A549 (cell line): ENCODE measurements at regions not wholly inside any gene's neighbourhood (a gene's known extent, or its start where the extent isn't known, plus 50 kb on each side); places are given as distances from the start of the nearest gene placed in this dataset.

Experiments
- ATAC-seq, 2 experiments: fragments of 200-7000 bp in 1 of 2; fragments of >200 bp in 1 of 2; cut with Nextera tagmentation in 1 of 2; cut with Tn5 transposase in 1 of 2; 3 replicates each; pipeline versions ENCODE4 v1.8.0 to v1.9.1; 2018 to 2020; ENCODE audit warnings: mild to moderate bottlenecking in 1 of 2, moderate library complexity in 1 of 2
- CTCF ChIA-PET: fragments of 300-600 bp; sonication (Branson Sonifier 250); formaldehyde crosslinking; extraction: SDS; loops from one replicate; lab custom pipeline; 2021; ENCODE audit warnings: antibody characterized with exemption, inconsistent platforms; lab: Yijun Ruan, JAX
- POLR2A ChIA-PET: fragments of 350-600 bp; formaldehyde crosslinking; extraction: SDS; loops from one replicate; lab custom pipeline; 2021; ENCODE audit warnings: antibody characterized with exemption, inconsistent platforms; lab: Yijun Ruan, JAX
- DNase-seq, 2 experiments: peaks; one replicate each; pipeline versions ENCODE4 v3.0.0 to v3.0.0-alpha.2; 2011 to 2016; ENCODE audit warnings: low read depth in 1 of 2, low spot score in 1 of 2
- FAIRE-seq: peaks from 2 replicates; lab custom pipeline; 2011; peaks lifted over from hg19 to GRCh38; lab: Jason Lieb, UNC
- H3K27ac ChIP-seq, 2 experiments: fragments of >200 bp; sonication (Bioruptor Twin); formaldehyde crosslinking; 3 replicates each; pipeline ENCODE4 v1.5.1; 2016 to 2017
- H3K4me1 ChIP-seq: fragments of >200 bp; sonication (Bioruptor Twin); formaldehyde crosslinking; 3 replicates; pipeline ENCODE4 v1.6.1; 2016
- H3K4me2 ChIP-seq: fragments of >200 bp; sonication (Bioruptor Twin); formaldehyde crosslinking; 3 replicates; pipeline ENCODE4 v1.6.1; 2016
- H3K4me3 ChIP-seq: fragments of >200 bp; sonication (Bioruptor Twin); formaldehyde crosslinking; 3 replicates; pipeline ENCODE4 v1.5.1; 2016
- H3K9me3 ChIP-seq: fragments of >200 bp; sonication (Bioruptor Twin); formaldehyde crosslinking; 3 replicates; pipeline ENCODE4 v1.6.1; 2016
- BHLHE40 ChIP-seq: IDR thresholded peaks from 2 replicates; pipeline ENCODE4 v1.6.1; 2012; ENCODE audit warnings: low read depth, low read length, inconsistent platforms
- CBX2 ChIP-seq: fragments of 200-600 bp; sonication (generic); IDR thresholded peaks from 2 replicates; pipeline ENCODE4 v1.6.1; 2016; ENCODE audit warnings: low read depth, mild to moderate bottlenecking, borderline replicate concordance
- CBX8 ChIP-seq: fragments of 200-600 bp; sonication (generic); IDR thresholded peaks from 2 replicates; pipeline ENCODE4 v1.6.1; 2016
- EHF ChIP-seq: fragments of 250-450 bp; sonication (Bioruptor Pico); IDR thresholded peaks from 2 replicates; pipeline ENCODE4 v1.5.0; 2020; ENCODE audit warnings: mild to moderate bottlenecking
- ESRRA ChIP-seq: fragments of 150-350 bp; IDR thresholded peaks from 2 replicates; pipeline ENCODE4 v1.6.1; 2014; ENCODE audit warnings: mild to moderate bottlenecking, low read length, borderline replicate concordance
- FOXS1 ChIP-seq: fragments of 250-450 bp; sonication (Bioruptor Pico); IDR thresholded peaks from 2 replicates; pipeline ENCODE4 v1.5.0; 2020; ENCODE audit warnings: mild to moderate bottlenecking, moderate library complexity
- GATA3 ChIP-seq: IDR thresholded peaks from 2 replicates; pipeline ENCODE4 v1.6.1; 2012; ENCODE audit warnings: borderline replicate concordance
- HES2 ChIP-seq: fragments of >200 bp; sonication (Bioruptor Twin); formaldehyde crosslinking; IDR thresholded peaks from 2 replicates; pipeline ENCODE4 v1.6.1; 2016
- HEYL ChIP-seq: fragments of 250-450 bp; sonication (Bioruptor Pico); IDR thresholded peaks from 2 replicates; pipeline ENCODE4 v1.8.0; 2021; ENCODE audit warnings: mild to moderate bottlenecking, moderate library complexity
- HMGXB4 ChIP-seq: fragments of 250-450 bp; sonication (Bioruptor Pico); IDR thresholded peaks from 2 replicates; pipeline ENCODE4 v1.5.0; 2021; ENCODE audit warnings: mild to moderate bottlenecking, moderate library complexity, borderline replicate concordance
- HOXB13 ChIP-seq: fragments of 250-450 bp; sonication (Bioruptor Pico); IDR thresholded peaks from 2 replicates; pipeline ENCODE4 v1.5.0; 2020; ENCODE audit warnings: low read depth, mild to moderate bottlenecking, moderate library complexity
- HOXB5 ChIP-seq: fragments of 250-450 bp; sonication (Bioruptor Pico); IDR thresholded peaks from 2 replicates; pipeline ENCODE4 v1.5.0; 2020; ENCODE audit warnings: mild to moderate bottlenecking, moderate library complexity
- JUN ChIP-seq, 2 experiments: fragments of >200 bp; sonication (Bioruptor Twin); formaldehyde crosslinking; IDR thresholded peaks; 2 replicates in 1 of 2; 3 replicates in 1 of 2; pipeline ENCODE4 v1.6.1; 2016 to 2017
- KDM1A ChIP-seq: fragments of 200-600 bp; sonication (generic); IDR thresholded peaks from 2 replicates; pipeline ENCODE4 v1.6.1; 2016; ENCODE audit warnings: low read depth, mild to moderate bottlenecking
- MYC ChIP-seq: IDR thresholded peaks from 2 replicates; pipeline ENCODE4 v1.6.1; 2012; ENCODE audit warnings: mild to moderate bottlenecking, inconsistent platforms, low read length, improper control_type of control experiment, borderline replicate concordance
- NFE2L2 ChIP-seq: fragments of 150-350 bp; conservative IDR thresholded peaks from 2 replicates; pipeline ENCODE4 v1.6.1; 2014; ENCODE audit warnings: low read length
- NPAS2 ChIP-seq: fragments of 250-450 bp; sonication (Bioruptor Pico); IDR thresholded peaks from 2 replicates; pipeline ENCODE4 v1.8.0; 2022; ENCODE audit warnings: mild to moderate bottlenecking, moderate library complexity, borderline replicate concordance
- PBX3 ChIP-seq: IDR thresholded peaks from 2 replicates; pipeline ENCODE4 v1.6.1; 2012
- POLR2A ChIP-seq: IDR thresholded peaks from 2 replicates; pipeline ENCODE4 v1.6.1; 2012; ENCODE audit warnings: mild to moderate bottlenecking, low read length
- RAD21 ChIP-seq, 2 experiments: fragments of >200 bp in 1 of 2; sonication (Bioruptor Twin) in 1 of 2; formaldehyde crosslinking in 1 of 2; IDR thresholded peaks in 1 of 2; conservative IDR thresholded peaks in 1 of 2; 2 replicates in 1 of 2; 3 replicates in 1 of 2; pipeline ENCODE4 v1.6.1; 2012 to 2018; ENCODE audit warnings: inconsistent platforms in 1 of 2
- RARB ChIP-seq: fragments of 250-450 bp; sonication (Bioruptor Pico); IDR thresholded peaks from 2 replicates; pipeline ENCODE4 v1.8.0; 2021; ENCODE audit warnings: mild to moderate bottlenecking, moderate library complexity
- RCOR1 ChIP-seq: fragments of 150-350 bp; IDR thresholded peaks from 2 replicates; pipeline ENCODE4 v1.6.1; 2014; ENCODE audit warnings: antibody characterized with exemption, low read length, low read depth
- RFX5 ChIP-seq: fragments of 450-650 bp; IDR thresholded peaks from 2 replicates; pipeline ENCODE4 v1.7.1; 2014; ENCODE audit warnings: antibody characterized with exemption, mild to moderate bottlenecking, moderate library complexity
- TP53 ChIP-seq: fragments of 250-450 bp; sonication (Bioruptor Pico); IDR thresholded peaks from 2 replicates; pipeline ENCODE4 v1.5.0; 2021; ENCODE audit warnings: mild to moderate bottlenecking, moderate library complexity
- ZNF302 ChIP-seq: fragments of 250-450 bp; sonication (Bioruptor Pico); IDR thresholded peaks from 2 replicates; pipeline ENCODE4 v1.9.0; 2021; ENCODE audit warnings: inconsistent platforms, mild to moderate bottlenecking, moderate library complexity
- WGBS: methylation state at CpG from one replicate; pipeline ENCODE4 v1.1.6; 2017; ENCODE audit errors: missing lambda C conversion rate; 5-methylcytosine and 5-hydroxymethylcytosine counted together

- no peak for TF ChIP-seq HES2
- TF ChIP-seq RFX5 = no peak
- no peak for TF ChIP-seq NFE2L2
Observed at GRCh38 chr1:105436589-105437259, 1619.8 kb upstream of the PRMT6 start (continued).

GRCh38 chr1:105437847-105438246 lies 1618.6 kb upstream of the PRMT6 start:
- TF ChIP-seq PBX3 (no peak), EHF (no peak), FOXS1 (CRISPR knock-in tag) (no peak), TP53 (no peak), KDM1A (no peak), HOXB13 (CRISPR knock-in tag) (no peak), POLR2A (no peak), CBX2 (no peak), ZNF302 (CRISPR knock-in tag) (no peak), RAD21 (conservative IDR thresholded peaks at IDR 0.05 in 1 of 2, IDR thresholded peaks at IDR 0.05 in 1 of 2) (no peak), HMGXB4 (CRISPR knock-in tag) (no peak), BHLHE40 (no peak), GATA3 (no peak), CBX8 (no peak), RFX5 (no peak), JUN (IDR thresholded peaks at IDR 0.05) (no peak), RCOR1 (no peak), NFE2L2 (no peak)
- TF ChIP-seq, all 56 proteins: peak for 0
- Histone ChIP-seq H3K27ac (no peak overlapping the region), H3K4me3 (no peak overlapping the region), H3K9me3 (no peaks in the 10 kb centered on the region), H3K4me1 (no peaks in the 10 kb centered on the region), H3K4me2 (no peak overlapping the region)
- ChIA-PET POLR2A (no interaction called here), CTCF (no interaction called here)
- no peak for ATAC-seq
- DNase-seq = no peak
- FAIRE-seq = no peak
- WGBS = 0% methylated on average over 1 of the region's 1 CpG

- Histone ChIP-seq H3K4me3 (no peak overlapping the region), H3K4me2 (no peak overlapping the region), H3K9me3 (no peaks in the 10 kb centered on the region), H3K27ac (no peak overlapping the region), H3K4me1 (no peaks in the 10 kb centered on the region)
- FAIRE-seq (no peak), DNase-seq (no peak), ATAC-seq (no peak)
- no peak for TF ChIP-seq RARB (CRISPR knock-in tag)
- no peak for TF ChIP-seq HEYL
- no peak for TF ChIP-seq HOXB5 (CRISPR knock-in tag)
- no peak for TF ChIP-seq NPAS2 (CRISPR knock-in tag)
- TF ChIP-seq MYC = no peak
- no peak for TF ChIP-seq ESRRA
- WGBS = 0% methylated on average over 4 of the region's 4 CpGs
- ChIA-PET POLR2A (no interaction called here), CTCF (no interaction called here)
Observed at GRCh38 chr1:105442901-105443300, 1613.6 kb upstream of the PRMT6 start.
